22Rv1 (cell line): ENCODE measurements at regions not wholly inside any gene's neighbourhood (a gene's known extent, or its start where the extent isn't known, plus 50 kb on each side); places are given as distances from the start of the nearest gene placed in this dataset.

ENCODE experiments used
- ZFX ChIP-seq: fragments of 450-650 bp; IDR thresholded peaks from 2 replicates; pipeline ENCODE4 v1.6.1; 2017; ENCODE audit warnings: antibody characterized with exemption, borderline replicate concordance
- TF ChIP-seq, protein P1 (sequence below): fragments of 450-650 bp; IDR thresholded peaks from 2 replicates; pipeline ENCODE4 v1.5.1; 2017; ENCODE audit warnings: mild to moderate bottlenecking

DNA sequence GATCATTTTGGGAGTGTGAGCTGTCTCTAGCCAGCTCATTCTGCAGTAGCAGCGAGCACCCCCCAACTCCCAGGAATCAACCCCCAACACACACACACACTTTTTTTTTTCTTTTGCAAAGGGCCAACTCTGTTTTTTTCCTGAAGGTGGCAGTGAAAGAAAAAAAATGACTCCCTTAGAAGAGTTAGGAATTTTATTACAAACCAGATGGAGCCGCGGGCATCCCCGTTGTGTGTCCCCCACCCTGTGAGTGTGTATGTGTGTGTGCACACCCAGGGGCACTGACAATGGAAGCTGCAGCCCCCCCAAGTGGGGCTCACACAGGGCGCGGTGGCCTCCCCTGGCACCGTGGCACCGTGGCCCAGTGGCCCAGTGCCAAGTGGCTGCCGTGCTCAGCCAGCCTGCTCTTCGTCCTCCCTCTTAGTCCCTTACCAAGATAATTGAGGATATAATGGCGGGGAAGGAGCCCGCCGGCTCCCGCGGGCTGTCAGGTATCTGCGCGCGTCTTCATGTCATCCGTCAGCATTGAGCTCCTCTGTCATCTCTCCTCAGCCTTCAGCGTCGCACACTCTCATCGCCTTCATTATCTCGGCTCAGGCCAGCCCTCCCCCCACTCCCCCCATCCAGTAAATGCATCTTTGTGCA, 314.1 kb downstream of the ZNF536 start:
- TF ChIP-seq, protein P1, sequence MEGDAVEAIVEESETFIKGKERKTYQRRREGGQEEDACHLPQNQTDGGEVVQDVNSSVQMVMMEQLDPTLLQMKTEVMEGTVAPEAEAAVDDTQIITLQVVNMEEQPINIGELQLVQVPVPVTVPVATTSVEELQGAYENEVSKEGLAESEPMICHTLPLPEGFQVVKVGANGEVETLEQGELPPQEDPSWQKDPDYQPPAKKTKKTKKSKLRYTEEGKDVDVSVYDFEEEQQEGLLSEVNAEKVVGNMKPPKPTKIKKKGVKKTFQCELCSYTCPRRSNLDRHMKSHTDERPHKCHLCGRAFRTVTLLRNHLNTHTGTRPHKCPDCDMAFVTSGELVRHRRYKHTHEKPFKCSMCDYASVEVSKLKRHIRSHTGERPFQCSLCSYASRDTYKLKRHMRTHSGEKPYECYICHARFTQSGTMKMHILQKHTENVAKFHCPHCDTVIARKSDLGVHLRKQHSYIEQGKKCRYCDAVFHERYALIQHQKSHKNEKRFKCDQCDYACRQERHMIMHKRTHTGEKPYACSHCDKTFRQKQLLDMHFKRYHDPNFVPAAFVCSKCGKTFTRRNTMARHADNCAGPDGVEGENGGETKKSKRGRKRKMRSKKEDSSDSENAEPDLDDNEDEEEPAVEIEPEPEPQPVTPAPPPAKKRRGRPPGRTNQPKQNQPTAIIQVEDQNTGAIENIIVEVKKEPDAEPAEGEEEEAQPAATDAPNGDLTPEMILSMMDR = no peak
- no peak for TF ChIP-seq ZFX
